OCI-LY1 (cell line): ENCODE measurements at regions not wholly inside any gene's neighbourhood (a gene's known extent, or its start where the extent isn't known, plus 50 kb on each side); places are given as distances from the start of the nearest gene placed in this dataset.
A peak's percentile ranks its signal among the peaks of the same experiment; 100 is the strongest.

Source experiments
- H2AFZ ChIP-seq: fragments of 200-600 bp; sonication (generic), shearing (Covaris generic); 2 replicates; pipeline ENCODE4 v1.6.0; 2014; ENCODE audit warnings: antibody characterized with exemption, mild to moderate bottlenecking, low read length
- H3F3A ChIP-seq: fragments of 200-600 bp; sonication (generic), shearing (Covaris generic); 2 replicates; pipeline ENCODE4 v1.6.0; 2014; ENCODE audit warnings: mild to moderate bottlenecking, antibody characterized with exemption, low read length, moderate library complexity; ENCODE audit not compliant: insufficient read depth
- H3K27ac ChIP-seq: fragments of 200-600 bp; sonication (generic); 2 replicates; pipeline ENCODE4 v1.5.1; 2014; ENCODE audit warnings: low read length, mixed run types, mild to moderate bottlenecking, low read depth; ENCODE audit not compliant: poor library complexity, severe bottlenecking
- H3K27me3 ChIP-seq: fragments of 200-600 bp; sonication (generic); 2 replicates; pipeline ENCODE4 v1.6.0; 2014; ENCODE audit warnings: antibody characterized with exemption, mild to moderate bottlenecking, low read length, moderate library complexity; ENCODE audit not compliant: insufficient read depth
- H3K36me3 ChIP-seq: fragments of 200-600 bp; sonication (generic); 2 replicates; pipeline ENCODE4 v1.6.1; 2014; ENCODE audit warnings: mild to moderate bottlenecking, antibody characterized with exemption, low read length, moderate library complexity, mixed read lengths; ENCODE audit not compliant: insufficient read depth
- H3K4me1 ChIP-seq: fragments of 200-600 bp; sonication (generic); 2 replicates; pipeline ENCODE4 v1.5.1; 2014; ENCODE audit warnings: mild to moderate bottlenecking, low read length, moderate library complexity; ENCODE audit not compliant: insufficient read depth, severe bottlenecking
- H3K4me2 ChIP-seq: fragments of 200-600 bp; sonication (generic), shearing (Covaris generic); 2 replicates; pipeline ENCODE4 v1.6.1; 2014; ENCODE audit warnings: low read length
- H3K4me3 ChIP-seq: fragments of 200-600 bp; sonication (generic); 2 replicates; pipeline ENCODE4 v1.5.1; 2014; ENCODE audit warnings: low read length, low read depth, mild to moderate bottlenecking, mixed read lengths; ENCODE audit not compliant: poor library complexity, severe bottlenecking
- H3K79me2 ChIP-seq: fragments of 200-600 bp; shearing (Covaris generic); 2 replicates; pipeline ENCODE4 v1.6.1; 2016; ENCODE audit warnings: mixed run types, low read length, mixed read lengths; ENCODE audit not compliant: insufficient read depth
- H3K9ac ChIP-seq: fragments of 200-600 bp; sonication (generic), shearing (Covaris generic); 2 replicates; pipeline ENCODE4 v1.6.1; 2014; ENCODE audit warnings: mild to moderate bottlenecking, low read length, mixed read lengths
- H3K9me2 ChIP-seq: fragments of 200-600 bp; sonication (generic), shearing (Covaris generic); 2 replicates; pipeline ENCODE4 v1.6.1; 2014; ENCODE audit warnings: low read depth, mild to moderate bottlenecking, low read length, mixed read lengths
- H3K9me3 ChIP-seq: fragments of 200-600 bp; shearing (Covaris generic); 2 replicates; pipeline ENCODE4 v1.6.1; 2014; ENCODE audit warnings: low read length, mixed read lengths
- H4K20me1 ChIP-seq: fragments of 200-600 bp; sonication (generic), shearing (Covaris generic); 2 replicates; pipeline ENCODE4 v1.6.0; 2016; ENCODE audit warnings: mild to moderate bottlenecking, low read length; ENCODE audit not compliant: insufficient read depth
- CTCF ChIP-seq: fragments of 200-600 bp; sonication (generic), shearing (Covaris generic); IDR thresholded peaks from 2 replicates; pipeline ENCODE4 v1.5.1; 2017; ENCODE audit warnings: mild to moderate bottlenecking, antibody characterized with exemption, low read length, moderate library complexity, mixed read lengths
- EZH2 ChIP-seq: fragments of 200-600 bp; sonication (generic), shearing (Covaris generic); IDR thresholded peaks from 2 replicates; pipeline ENCODE4 v1.8.0; 2017; ENCODE audit warnings: borderline replicate concordance, mixed run types, mild to moderate bottlenecking, antibody characterized with exemption, low read length, moderate library complexity, mixed read lengths

DNA sequence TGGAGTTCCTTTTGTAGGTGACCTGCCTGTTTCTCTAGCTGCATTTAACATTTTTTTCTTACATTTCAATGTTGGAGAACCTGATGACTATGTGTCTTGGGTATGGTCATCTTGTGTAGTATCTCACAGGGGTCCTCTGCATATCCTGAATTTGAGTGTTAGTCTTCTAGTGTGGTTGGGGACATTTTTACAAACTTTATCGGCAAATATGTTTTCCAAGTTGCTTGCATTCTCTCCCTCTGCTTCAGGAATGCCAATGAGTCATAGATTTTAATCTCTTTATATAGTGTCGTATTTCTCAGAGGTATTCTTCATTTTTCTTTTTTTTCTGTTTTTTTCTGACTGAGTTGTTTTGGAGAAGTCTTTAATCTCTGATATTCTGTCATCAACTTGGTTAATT is 684.0 kb downstream of the NCAM2 start:
- no peak overlapping the region for H3K9ac ChIP-seq
- H3K79me2 ChIP-seq = no peaks in the 10 kb centered on the region
- no peaks in the 10 kb centered on the region for H3F3A ChIP-seq
- no peak overlapping the region for H3K27ac ChIP-seq
- H3K27me3 ChIP-seq = no peaks in the 10 kb centered on the region
- TF ChIP-seq EZH2 (no peak), CTCF (no peak)
- H3K36me3 ChIP-seq = no peaks in the 10 kb centered on the region
- no peaks in the 10 kb centered on the region for H3K9me3 ChIP-seq
- H3K4me1 ChIP-seq = no peaks in the 10 kb centered on the region
- H2AFZ ChIP-seq = no peak overlapping the region
- no peak overlapping the region for H3K4me2 ChIP-seq
- no peak overlapping the region for H3K4me3 ChIP-seq
- H3K9me2 ChIP-seq = no peaks in the 10 kb centered on the region
- no peaks in the 10 kb centered on the region for H4K20me1 ChIP-seq

DNA sequence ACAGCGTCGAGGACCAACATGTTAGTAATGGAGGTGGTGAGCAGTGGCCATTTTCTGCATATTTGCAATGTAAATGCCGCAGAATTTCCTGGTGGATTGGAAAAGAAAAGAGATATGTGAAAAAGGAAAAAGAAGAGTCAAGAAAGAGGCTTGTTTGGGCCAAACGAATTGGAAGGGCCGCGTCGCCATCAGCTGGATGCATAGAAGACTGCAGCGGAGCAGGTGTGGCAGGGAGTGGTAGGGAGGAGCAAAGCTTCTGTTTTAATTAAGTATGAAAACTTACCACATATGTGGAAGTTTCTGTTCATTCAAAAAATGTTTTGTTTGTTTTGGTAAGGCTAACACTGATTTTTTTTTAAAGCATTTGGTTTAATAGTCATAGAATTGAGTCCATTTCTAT is 690.7 kb downstream of the NCAM2 start:
- no peak overlapping the region for H2AFZ ChIP-seq
- H3K4me2 ChIP-seq = no peak overlapping the region
- no peaks in the 10 kb centered on the region for H3K79me2 ChIP-seq

DNA sequence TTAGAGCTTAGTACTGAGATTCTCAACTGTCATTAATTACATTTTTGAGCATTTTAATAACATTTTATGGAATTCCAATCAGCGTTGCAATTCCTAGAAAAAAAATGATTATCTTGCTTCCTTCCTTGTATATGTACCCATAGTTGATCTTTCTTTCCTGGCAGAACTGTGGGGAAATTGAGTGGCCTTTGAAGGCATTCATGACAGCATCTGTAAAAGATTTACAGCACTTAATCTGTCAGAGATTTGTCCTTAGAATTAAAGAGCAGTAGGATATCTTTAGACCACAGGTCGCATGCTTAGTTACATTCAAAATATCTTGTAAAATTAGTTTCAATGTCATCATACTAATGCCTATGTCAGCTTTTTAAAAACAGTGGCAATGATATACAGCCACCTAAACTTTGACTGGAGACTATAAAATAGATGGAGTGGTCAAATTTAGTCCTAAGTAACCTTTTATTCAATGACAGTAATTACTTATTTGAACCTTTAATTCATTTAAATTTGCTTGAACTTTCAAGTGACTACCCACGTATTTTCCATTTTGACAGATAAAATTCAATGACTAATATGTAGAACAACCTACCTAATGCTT is 692.0 kb downstream of the NCAM2 start:
- no peak for TF ChIP-seq EZH2
- TF ChIP-seq CTCF = no peak
- no peaks in the 10 kb centered on the region for H3F3A ChIP-seq
- H3K27me3 ChIP-seq = no peaks in the 10 kb centered on the region
- no peaks in the 10 kb centered on the region for H3K9me2 ChIP-seq
- no peaks in the 10 kb centered on the region for H3K36me3 ChIP-seq
- H3K27ac ChIP-seq = no peak overlapping the region
- no peaks in the 10 kb centered on the region for H3K79me2 ChIP-seq
- no peaks in the 10 kb centered on the region for H4K20me1 ChIP-seq
- H3K9ac ChIP-seq = no peak overlapping the region
- H3K9me3 ChIP-seq = no peaks in the 10 kb centered on the region
- no peak overlapping the region for H3K4me2 ChIP-seq
- H3K4me3 ChIP-seq = no peak overlapping the region
- H2AFZ ChIP-seq = no peak overlapping the region
- no peaks in the 10 kb centered on the region for H3K4me1 ChIP-seq

More for the DNA sequence above, 690.7 kb downstream of the NCAM2 start:
- H3K9ac ChIP-seq = no peak overlapping the region
- H3F3A ChIP-seq = no peaks in the 10 kb centered on the region
- no peak overlapping the region for H3K27ac ChIP-seq
- no peaks in the 10 kb centered on the region for H3K4me1 ChIP-seq
- no peak overlapping the region for H3K4me3 ChIP-seq
- H3K9me3 ChIP-seq = no peaks in the 10 kb centered on the region
- no peaks in the 10 kb centered on the region for H3K9me2 ChIP-seq
- no peaks in the 10 kb centered on the region for H4K20me1 ChIP-seq
- TF ChIP-seq CTCF (peak; percentile 39; the same call in 1 of the 2 replicates), EZH2 (no peak)
- H3K36me3 ChIP-seq = no peaks in the 10 kb centered on the region
- no peaks in the 10 kb centered on the region for H3K27me3 ChIP-seq
